LNCAP (cell line): ENCODE measurements at regions not wholly inside any gene's neighbourhood (a gene's known extent, or its start where the extent isn't known, plus 50 kb on each side); places are given as distances from the start of the nearest gene placed in this dataset.

Experiments
- TF ChIP-seq, protein P1 (sequence below): fragments of 450-650 bp; IDR thresholded peaks from 2 replicates; pipeline ENCODE4 v1.5.1; 2017; ENCODE audit warnings: mild to moderate bottlenecking

DNA sequence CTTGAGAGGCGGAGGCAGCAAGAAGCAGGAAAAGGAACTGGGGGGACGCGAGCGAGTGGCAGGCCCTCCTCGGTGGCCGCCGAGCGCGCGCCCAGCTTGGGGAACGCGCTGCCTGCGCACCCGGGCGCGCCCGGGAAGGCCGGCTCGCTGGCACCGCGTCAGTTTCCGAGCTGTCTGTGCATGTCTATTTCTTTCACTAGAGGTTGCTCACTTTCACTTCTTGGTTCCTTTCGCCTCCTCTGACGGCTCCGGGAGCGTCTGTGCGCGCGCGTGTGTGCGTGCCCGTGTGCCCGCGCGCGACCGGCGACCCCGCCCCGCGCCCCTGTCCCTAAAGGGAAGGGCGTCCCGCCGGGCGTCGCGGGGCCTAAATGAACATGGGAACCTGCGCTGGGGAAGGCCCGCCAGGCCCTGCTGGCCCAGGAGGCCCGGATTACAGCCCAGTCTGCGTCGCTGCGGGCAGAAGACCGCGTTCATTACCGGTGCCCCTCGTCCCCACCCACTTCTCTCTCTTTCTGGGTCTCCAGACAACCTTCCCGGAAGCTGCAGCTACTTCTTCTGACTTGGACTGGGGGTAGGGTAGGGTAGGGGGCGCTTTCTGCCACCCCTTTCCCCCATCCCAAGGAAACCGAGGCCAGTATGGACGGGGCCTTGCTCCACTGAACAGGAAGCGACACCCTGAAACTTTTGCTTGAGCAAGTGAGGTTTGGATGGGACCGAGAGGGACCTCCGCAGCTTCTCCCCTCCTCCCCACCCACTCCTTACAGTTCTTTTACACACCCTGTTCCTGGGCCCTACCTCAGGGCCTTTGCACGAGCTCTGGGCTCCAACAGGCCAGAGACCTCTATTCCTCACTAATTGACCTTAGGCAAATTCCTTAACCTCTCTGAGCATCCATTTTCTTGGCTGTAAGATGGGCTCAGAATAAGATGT is 205.8 kb upstream of the IER5L start:
- TF ChIP-seq, protein P1, sequence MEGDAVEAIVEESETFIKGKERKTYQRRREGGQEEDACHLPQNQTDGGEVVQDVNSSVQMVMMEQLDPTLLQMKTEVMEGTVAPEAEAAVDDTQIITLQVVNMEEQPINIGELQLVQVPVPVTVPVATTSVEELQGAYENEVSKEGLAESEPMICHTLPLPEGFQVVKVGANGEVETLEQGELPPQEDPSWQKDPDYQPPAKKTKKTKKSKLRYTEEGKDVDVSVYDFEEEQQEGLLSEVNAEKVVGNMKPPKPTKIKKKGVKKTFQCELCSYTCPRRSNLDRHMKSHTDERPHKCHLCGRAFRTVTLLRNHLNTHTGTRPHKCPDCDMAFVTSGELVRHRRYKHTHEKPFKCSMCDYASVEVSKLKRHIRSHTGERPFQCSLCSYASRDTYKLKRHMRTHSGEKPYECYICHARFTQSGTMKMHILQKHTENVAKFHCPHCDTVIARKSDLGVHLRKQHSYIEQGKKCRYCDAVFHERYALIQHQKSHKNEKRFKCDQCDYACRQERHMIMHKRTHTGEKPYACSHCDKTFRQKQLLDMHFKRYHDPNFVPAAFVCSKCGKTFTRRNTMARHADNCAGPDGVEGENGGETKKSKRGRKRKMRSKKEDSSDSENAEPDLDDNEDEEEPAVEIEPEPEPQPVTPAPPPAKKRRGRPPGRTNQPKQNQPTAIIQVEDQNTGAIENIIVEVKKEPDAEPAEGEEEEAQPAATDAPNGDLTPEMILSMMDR = no peak

DNA sequence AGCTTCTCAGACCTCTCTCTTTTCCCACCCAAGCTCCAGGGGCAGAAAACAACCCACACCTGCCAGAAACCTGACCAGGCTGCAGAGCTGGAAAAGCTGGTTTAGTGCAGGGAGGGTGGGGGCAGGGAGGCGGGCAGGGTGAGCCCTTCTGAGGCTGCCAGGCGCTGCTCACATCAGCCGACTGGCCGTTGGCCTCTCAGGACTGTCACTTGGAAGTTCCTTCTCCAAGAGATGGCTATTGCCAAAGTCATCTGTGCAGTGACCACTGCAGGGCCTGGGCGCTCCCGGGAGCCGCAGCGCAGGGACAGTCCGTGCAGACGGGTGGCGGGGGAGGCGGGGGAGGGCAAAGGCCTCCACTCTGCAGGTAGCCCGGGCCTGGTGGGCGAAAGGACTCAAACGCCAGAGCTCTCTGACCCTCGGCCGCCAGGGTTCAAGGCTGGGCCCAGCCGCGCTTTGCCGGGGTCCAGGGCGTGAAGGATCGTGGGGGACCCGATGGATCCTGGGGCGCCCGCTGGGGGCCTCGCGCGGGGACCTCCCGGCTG is 205.0 kb upstream of the IER5L start:
- TF ChIP-seq, protein P1 = no peak

DNA sequence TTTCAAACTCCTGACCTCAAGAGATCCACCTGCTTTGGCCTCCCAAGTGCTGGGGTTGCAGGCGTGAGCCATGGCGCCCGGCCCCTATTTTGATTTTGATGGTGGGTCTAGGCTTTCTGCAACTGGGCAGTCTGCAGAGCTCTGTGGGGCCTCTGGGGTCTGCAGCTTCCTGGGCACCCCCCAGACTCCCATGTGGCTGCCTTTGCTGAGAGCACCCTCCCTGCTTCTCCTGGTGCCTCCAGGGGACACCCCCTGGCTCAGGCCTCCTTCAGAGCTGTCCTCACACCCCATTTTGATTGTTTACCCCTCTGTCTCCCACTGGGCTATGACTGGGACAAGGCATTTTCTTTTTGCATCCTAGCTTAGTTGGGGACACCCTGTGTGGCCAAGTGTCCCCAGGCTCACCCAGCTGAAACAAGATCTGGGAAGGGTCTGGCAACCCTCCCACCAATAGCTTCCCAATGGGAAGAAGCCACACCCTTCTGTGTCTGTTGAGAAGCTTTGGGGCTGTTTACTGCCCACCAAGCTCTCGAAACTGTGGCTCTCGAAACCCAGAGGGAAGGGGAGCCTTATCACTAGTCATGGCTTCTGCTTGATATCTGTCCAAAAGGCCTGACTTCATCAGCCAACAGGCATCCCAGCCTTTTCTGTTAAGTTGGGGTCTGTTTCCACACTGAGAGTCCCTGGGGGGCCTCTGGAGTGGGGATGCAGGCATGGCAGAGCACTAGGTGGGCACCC is 204.4 kb upstream of the IER5L start:
- TF ChIP-seq, protein P1 = no peak

DNA sequence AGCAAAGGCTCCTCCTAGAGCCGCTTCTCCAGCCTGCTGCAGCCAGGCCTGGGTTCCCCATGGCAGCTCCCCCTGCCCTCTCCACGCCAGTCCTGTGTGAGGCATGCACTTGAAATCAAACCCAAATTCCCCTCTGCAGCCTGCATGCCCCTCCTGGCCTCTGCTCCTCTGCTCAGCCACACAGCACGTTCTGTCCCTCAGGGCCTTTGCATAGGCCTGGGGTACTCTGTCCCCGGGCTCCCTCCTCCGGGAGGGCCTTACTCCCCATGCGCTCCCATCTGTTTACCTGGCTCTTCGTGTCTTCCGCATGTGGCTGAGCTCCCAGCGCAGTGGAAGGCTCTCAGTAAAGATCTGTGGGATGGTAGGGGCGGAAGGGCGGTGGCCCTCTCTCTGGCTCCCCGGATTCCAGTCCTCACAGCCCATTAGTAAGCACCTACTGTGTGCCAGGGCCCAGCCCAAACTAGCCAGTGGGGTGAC is 203.5 kb upstream of the IER5L start:
- TF ChIP-seq, protein P1 = no peak

DNA sequence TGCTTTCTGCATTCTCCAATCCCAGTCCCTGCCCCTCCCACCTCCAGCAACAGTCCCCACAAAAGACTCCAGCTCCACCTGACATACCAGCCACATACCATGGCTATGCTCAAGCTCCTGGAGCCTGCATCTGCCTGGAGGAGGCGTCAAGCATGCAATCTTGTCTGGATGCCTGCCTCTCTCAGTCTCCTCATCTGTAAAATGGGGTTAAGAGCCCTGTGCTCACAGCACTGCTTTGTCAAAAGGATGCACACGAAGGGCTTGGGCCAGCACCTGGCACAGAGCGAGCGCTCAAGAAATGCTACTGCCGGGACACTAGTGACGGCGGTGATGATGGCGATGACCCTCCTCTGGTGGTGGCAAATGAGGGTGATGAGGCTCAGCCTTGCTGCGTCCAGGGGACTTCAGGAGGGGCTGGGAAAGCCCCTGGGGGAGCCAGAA is 202.9 kb upstream of the IER5L start:
- TF ChIP-seq, protein P1 = no peak

DNA sequence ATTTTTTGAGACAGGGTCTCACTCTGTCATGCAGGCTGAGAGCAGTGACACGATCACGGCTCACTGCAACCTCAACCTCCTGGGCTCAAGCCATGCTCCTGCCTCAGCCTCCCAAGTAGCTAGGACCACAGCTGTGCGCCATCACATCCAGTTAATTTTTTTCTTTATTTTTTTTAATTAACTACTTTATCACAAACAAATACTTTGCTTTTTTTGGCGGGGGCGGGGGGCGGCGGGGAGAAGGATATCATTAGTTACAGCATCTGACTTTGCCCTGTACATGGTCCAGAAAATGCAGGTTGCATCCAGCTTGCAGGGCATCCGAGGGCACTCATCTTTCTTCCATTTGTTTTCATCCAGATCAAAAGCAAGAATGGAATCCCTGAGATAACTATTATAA is 201.8 kb upstream of the IER5L start:
- TF ChIP-seq, protein P1 = no peak

DNA sequence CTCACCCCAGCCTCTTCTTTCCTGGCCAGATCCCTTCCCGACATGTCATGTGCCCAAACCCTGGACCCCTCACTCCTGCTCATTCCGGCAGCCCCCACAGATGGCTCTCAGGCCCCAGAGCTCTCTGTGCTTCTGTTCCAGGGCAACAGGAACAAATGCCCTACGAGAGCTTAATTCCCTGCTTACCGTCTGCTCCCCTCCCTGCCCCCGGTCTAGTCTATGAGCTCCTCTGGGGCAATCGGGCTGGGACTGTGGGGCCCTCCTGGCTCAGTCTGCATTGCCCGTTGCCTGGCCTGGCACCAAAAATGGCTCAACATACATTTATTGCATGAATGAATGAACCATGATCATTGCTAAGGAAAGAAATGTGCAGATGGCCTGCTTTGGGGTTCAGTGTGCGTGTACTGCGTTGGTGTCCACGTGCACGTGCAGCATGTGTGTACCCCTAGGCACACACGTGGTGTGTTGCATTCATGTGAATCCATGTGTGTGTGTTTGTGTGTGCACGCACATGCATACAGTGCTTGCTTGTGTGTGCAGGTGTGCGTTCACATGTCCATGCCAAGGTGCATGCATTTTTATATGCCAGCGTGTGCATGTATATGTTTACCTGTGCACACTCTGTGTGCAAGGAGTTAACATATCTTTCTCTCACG is 201.2 kb upstream of the IER5L start:
- TF ChIP-seq, protein P1 = no peak
